Erythroblast (primary cell): ENCODE measurements at regions not wholly inside any gene's neighbourhood (a gene's known extent, or its start where the extent isn't known, plus 50 kb on each side); places are given as distances from the start of the nearest gene placed in this dataset.
"Not testable (repeated sequence)": the region's sequence is repeated elsewhere in the genome, so short reads cannot be mapped to it uniquely, and the experiment has no call there.

Experiments
- DNase-seq, 2 experiments: peaks; one replicate each; lab custom pipeline; 2025; lab: John Stamatoyannopoulos, UW
- GATA1 ChIP-seq: IDR thresholded peaks from 2 replicates; pipeline ENCODE4 v1.6.1; 2011; ENCODE audit warnings: low read depth, mild to moderate bottlenecking, control low read depth, low read length, moderate library complexity
- POLR2A ChIP-seq: IDR thresholded peaks from 2 replicates; pipeline ENCODE4 v1.6.1; 2011; ENCODE audit warnings: mild to moderate bottlenecking, low read length

DNA sequence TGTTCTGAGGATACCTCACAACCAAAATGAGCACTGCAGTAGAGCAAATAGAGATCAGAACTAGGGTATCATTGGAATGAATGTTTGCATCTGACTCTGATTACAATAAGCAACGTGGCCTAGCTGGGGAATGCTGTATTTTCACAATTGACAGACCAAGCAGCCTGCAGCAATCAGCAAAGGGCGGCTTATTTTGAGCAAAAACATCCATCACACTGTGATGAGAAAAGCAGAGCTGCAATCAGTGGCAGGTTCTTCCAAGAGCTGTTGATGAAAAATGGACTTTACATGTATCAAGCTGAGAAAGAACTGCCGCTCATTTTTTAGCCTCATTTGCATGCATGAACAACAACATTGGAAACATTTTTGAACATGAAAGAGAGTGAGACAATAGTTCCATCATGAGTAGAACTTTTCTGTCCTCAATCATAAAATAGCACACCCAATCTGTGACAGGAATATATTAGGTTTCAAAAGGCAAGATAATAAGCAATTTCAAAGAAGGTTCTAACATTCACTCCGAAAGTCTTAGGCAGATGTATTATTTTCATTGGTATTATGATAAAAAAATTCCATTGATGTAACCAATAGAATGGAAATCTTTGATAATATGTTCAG lies 249.7 kb upstream of the FBXO33 start:
- DNase-seq = no peak
- TF ChIP-seq GATA1 = no peak
- TF ChIP-seq POLR2A = no peak

DNA sequence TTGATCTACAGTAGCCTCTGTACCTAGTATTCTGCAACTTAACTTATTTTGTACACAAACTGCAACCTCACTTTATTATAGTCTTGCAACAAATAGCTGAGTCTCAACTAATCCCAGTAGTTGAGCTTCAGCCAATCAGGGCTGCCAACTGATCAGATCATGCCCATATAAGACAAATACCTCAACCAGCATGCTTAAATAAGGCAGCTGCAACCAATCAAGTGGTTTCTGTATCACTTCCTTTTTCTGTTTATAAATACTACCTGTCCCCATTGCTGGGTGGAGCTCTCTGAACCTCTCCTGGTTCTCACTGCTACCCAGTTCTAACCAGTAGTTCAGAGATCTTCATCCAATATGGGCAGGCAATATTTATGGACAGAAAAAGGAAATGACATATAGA lies 248.5 kb upstream of the FBXO33 start:
- TF ChIP-seq POLR2A = no peak
- TF ChIP-seq GATA1 = no peak
- DNase-seq = no peak

DNA sequence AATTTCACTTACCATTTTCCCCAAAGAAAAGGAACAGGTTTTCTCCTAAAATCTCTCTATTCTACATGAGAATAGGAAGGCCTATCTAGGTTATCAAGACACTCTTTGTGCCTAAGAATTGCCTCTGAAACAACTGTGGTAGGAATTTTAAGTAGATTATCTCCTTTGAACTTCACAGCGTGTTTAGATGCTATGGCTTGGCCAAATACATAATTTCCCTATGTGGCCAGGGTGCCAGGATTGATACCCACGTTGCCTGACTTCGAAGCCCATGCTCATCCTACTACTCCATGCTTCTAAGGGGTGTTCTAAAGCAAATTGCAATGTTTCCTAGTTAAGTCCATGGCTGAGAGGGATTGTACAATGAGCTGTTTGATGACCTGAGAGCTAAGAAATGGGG lies 241.5 kb upstream of the FBXO33 start:
- DNase-seq = no peak
- TF ChIP-seq GATA1 (no peak), POLR2A (no peak)

- no peak for TF ChIP-seq GATA1
- DNase-seq = no peak
Measured at GRCh38 chr14:39673270-39673711, 241.1 kb upstream of the FBXO33 start.

DNA sequence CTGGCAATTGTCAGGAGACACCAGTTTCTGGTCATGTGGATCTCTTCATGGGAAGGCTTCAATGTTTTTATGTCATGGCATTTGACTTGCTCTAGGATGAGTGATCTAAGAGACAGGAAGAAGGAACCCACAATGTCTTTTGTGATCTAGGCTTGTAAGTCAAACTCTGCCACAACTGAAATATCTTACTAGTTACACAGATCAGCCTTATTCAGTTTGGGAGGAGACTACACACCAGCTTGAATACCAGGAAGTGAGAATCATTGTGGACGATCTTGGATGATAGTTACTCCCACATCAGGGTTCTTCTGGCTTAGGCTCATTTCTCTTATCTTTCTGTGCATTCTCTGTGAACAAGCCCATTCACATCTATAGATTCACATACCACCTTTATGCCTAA lies 236.2 kb upstream of the FBXO33 start:
- no peak for TF ChIP-seq GATA1
- no peak for TF ChIP-seq POLR2A
- no peak for DNase-seq

DNA sequence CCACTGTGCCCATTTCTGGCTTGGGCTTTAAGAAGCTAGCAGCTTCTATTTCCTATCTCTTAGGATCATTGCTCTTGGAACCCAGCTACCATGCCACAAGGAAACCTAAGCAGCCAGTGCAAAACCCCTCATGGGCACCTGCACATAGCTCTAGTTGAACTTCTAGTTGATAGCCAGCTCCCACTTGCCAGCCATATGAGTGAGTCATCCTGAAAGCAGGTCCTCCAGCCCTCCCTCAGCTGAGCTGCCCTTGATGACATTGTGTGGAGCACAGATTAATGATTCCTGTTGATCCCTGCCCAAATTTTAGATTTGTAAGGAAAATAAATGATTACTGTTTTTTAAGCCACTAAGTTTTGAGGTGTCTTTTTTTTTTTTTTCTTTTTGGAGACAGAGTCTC lies 234.2 kb upstream of the FBXO33 start:
- no peak for TF ChIP-seq GATA1
- no peak for TF ChIP-seq POLR2A
- DNase-seq = no peak

- TF ChIP-seq GATA1 (no peak), POLR2A (no peak)
- no peak for DNase-seq
Measured at GRCh38 chr14:39665075-39665475, 232.8 kb upstream of the FBXO33 start.

- DNase-seq = no peak
- TF ChIP-seq POLR2A (no peak), GATA1 (no peak)
Measured at GRCh38 chr14:39664646-39665045, 232.4 kb upstream of the FBXO33 start.

- no peak for DNase-seq
- TF ChIP-seq POLR2A = no peak
- TF ChIP-seq GATA1 = no peak
Measured at GRCh38 chr14:39641224-39641623, 209.0 kb upstream of the FBXO33 start.

DNA sequence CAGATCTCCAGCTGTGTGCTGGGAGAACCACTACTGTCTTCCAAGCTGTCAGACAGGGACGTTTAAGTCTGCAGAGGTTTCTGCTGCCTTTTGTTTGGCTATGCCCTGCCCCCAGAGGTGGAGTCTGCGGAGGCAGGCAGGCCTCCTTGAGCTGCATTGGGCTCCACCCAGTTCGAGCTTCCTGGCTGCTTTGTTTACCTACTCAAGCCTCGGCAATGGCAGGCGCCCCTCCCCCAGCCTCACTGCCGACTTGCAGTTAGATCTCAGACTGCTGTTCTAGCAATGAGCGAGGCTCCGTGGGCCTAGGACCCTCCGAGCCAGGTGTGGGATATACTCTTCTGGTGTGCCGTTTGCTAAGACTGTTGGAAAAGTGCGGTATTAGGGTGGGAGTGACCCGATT lies 206.8 kb upstream of the FBXO33 start:
- not testable (repeated sequence) for DNase-seq

GRCh38 chr14:39628087-39628486 lies 195.9 kb upstream of the FBXO33 start:
- no peak for TF ChIP-seq GATA1
- no peak for TF ChIP-seq POLR2A
- no peak for DNase-seq

GRCh38 chr14:39626589-39627576 lies 194.7 kb upstream of the FBXO33 start:
- no peak for DNase-seq
- TF ChIP-seq POLR2A = no peak
- no peak for TF ChIP-seq GATA1

- TF ChIP-seq POLR2A = no peak
- no peak for TF ChIP-seq GATA1
- DNase-seq = no peak
Measured at GRCh38 chr14:39621678-39622077, 189.4 kb upstream of the FBXO33 start.

GRCh38 chr14:39621223-39621622 lies 189.0 kb upstream of the FBXO33 start:
- no peak for DNase-seq
- TF ChIP-seq GATA1 (no peak), POLR2A (no peak)

- DNase-seq = no peak
- TF ChIP-seq GATA1 (no peak), POLR2A (no peak)
Measured at GRCh38 chr14:39617537-39617936, 185.3 kb upstream of the FBXO33 start.
